HG03457 (cell line): ENCODE measurements at regions not wholly inside any gene's neighbourhood (a gene's known extent, or its start where the extent isn't known, plus 50 kb on each side); places are given as distances from the start of the nearest gene placed in this dataset.
"Not testable (repeated sequence)": the region's sequence is repeated elsewhere in the genome, so short reads cannot be mapped to it uniquely, and the experiment has no call there.

ENCODE experiments used
- ATAC-seq: cut with Tn5 transposase; IDR thresholded peaks from one replicate; pipeline ENCODE4 v1.9.1; 2021; ENCODE audit warnings: moderate number of reproducible peaks; ENCODE audit not compliant: unreplicated experiment

DNA sequence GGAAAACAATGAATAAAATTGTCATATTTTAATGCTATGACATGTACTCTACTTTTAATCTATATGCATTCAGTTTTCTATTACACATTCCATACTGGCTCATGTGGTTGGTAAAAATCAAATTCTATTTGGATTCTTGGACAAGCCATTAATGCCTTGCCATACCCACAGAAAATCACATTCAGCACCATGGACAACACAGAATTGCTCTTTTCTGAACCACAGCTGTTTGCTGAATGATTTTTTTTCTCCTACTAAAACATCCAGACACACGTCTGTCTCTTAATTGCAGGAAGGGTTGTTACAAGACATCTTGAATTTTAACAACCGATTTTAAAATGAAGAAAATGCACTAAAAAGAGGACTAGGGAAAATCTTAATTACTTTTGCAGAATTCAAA lies 675.6 kb downstream of the BRINP1 start:
- ATAC-seq: no peak

- ATAC-seq: not testable (repeated sequence)
These were observed 674.0 kb downstream of the BRINP1 start for GRCh38 chr9:118695249-118695648.

GRCh38 chr9:118701985-118702384 lies 667.2 kb downstream of the BRINP1 start:
- ATAC-seq: no peak

DNA sequence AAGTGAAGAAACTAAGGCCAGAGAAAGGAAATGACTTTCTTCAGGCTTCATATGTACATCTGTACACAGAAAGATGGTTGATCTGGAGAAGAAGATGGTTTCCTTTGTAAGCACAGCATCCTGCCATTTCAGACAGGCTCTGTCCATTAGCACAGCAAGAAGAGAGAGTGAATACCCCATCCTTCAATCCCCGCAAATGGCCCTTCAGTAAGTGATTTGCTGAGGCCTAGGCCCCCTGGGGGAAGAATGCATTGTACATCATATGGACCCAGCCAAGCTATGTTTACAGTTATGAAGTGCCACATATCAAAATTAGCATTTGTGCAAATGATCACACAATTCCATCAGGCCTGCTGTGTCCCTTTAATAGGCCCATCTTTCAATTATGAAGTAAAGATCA lies 657.4 kb downstream of the BRINP1 start:
- no peak for ATAC-seq

DNA sequence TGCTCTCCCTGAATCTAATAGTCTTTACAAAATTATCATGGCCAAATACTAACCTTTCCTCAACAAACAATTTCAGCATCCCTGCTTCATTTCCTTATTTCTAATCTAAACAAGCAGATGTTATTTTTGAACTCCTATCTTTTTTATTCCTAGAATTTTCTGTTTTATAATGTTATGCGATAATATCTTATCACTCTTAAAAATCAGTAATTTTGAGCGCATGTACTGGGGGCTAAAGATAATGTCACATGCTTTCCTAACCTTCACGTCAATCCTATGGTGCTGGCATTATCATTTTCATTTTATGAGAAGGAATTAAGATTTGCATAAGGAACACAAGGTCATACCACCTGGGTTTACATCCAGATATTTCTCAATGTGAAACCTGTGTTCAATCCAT lies 648.0 kb downstream of the BRINP1 start:
- no peak for ATAC-seq

- ATAC-seq: no peak
These were observed 647.3 kb downstream of the BRINP1 start for GRCh38 chr9:118721923-118722322.

GRCh38 chr9:118729981-118730380 lies 639.3 kb downstream of the BRINP1 start:
- ATAC-seq: no peak

DNA sequence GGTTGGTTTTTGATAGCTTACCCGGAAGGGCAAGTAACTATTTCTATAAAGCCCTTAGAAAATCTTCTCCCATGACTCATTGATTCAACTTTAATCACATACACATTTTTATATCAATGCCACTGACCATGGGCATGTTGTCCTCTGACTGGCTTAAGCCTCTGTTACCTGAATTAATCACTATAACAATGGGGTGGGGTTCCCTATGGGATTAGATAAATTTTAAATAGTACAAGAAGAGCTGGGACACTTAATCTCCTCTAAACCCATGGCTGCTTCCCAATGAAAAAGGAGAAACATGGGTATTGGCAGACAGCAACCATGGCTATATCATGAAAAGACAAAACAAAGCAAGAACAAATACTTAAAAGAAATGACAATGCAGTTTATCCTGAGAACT lies 636.2 kb downstream of the BRINP1 start:
- no peak for ATAC-seq

DNA sequence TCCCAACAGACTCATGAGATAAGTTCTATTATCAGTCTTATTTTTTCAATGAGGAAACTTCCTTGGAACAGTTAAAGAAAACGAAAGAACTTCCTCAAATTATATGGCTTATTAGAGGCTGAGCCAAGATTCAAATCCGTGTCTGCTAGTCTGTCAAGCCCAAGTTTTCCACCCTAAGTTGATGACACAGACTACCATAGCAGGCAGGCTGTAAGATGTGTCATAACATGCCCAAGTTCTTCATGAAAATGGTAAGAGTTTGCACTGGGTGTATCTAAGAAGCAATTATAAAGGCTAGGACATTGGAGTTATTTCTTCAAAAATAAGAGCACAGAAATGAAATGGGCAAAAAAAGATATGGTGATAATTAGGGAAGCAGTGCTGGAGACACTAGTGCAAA lies 634.5 kb downstream of the BRINP1 start:
- ATAC-seq: no peak

- ATAC-seq: no peak
These were observed 632.8 kb downstream of the BRINP1 start for GRCh38 chr9:118736406-118736805.

- ATAC-seq: no peak
These were observed 618.0 kb downstream of the BRINP1 start for GRCh38 chr9:118751077-118751847.

DNA sequence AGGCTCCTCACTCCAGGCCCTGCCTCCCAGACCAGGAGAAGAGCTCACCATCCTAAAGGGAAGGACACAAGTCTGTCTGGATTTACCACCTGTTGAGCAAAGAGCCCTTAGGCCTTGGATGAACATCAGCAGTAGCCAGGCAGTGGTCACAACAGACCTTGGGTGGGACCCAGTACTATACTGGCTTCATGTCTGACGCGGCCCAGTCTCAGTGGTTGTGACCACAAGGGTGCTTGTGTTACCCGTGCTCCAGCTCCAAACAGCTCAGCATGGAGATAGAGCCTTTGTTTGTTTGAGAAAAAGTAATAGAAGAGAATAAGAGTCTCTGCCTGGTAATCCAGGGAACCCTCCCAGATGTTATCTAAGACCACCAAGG lies 617.4 kb downstream of the BRINP1 start:
- ATAC-seq: no peak

- ATAC-seq: no peak
These were observed 608.0 kb downstream of the BRINP1 start for GRCh38 chr9:118761016-118761790.

DNA sequence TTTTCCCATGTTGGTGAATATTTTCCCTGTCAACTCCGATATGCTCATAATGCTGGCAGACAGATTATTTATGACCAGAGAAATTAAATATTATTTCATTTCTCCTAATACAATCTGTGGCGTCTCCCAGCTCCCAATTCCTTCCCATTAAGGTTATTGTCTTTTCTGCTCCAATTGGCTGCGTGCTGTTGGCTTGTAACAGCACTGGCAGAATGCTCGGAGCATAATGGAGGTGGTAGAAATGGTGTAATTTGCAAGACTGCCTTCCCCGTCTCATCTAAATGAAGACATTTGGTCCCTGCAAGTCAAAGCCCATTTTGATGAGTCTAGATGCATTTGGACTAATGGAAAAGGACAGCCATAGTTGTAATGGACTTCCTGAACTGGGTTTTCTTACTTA lies 601.7 kb downstream of the BRINP1 start:
- no peak for ATAC-seq

DNA sequence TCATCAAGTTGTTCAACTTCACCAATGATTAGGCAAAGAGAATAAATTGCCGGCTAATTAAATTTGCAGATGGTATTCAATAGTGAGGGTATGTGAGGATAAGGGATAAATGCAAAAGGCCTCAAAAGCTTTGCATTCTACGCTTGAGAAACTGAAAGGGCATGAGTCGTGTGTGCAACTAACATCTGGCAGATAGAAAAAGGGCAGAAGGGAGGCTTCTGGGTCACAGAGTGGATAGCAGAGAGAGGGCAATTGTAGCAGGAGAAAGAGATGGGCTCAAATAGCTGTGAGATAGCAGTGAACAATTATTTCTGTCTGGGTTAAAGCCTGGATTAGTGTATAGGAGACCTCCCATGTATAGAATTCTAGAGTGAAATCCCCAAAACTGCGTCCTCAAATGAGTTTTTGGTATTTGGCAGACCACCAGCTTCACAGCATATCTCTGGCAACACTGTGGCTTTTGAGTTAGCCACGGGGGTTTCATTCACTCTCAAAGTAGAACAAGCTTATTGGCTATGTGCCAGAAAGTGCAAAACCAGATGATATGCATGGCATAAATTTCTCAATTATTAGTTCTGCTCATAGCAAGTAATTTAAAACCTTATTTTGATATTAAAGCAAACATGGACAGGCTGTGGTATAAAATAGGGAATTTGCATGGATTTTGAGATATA lies 586.3 kb downstream of the BRINP1 start:
- ATAC-seq: no peak

DNA sequence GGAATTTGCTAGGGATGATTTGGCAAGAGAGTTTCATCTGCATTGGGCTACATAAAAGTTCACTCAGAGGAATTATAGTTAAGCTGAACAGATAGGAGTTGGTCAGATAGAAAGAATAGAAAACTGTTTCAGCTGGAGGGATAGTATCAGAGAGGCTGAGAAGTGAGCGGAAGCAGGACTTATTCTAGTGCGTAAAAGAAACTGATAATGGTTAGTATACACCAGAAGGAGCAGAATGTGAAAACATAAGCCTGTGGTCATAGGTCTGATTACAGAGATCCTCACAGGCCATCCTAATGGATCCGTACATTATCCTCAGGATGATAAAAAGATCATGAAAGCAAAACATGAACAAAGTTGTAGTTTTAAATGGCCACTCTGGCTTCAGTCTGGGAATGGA lies 585.2 kb downstream of the BRINP1 start:
- ATAC-seq: no peak

DNA sequence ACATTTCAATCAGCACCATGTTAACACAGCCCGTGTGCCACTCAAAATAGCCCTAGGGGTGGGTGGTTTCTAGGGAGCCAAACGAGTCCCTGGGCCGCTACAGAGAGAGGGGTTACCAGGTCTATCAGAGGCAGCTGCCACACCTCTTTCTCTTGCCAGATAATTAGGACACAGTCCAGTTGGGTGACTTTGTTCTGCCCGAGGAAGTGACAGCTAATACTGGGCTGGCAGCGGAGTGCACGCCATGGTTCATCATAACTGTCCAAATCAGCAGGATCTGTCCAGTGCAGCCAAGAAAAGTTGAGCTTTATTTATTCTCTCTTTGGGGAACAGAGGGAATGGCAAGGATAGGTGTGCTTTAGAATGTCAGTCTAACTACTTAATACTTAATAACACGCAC lies 583.8 kb downstream of the BRINP1 start:
- no peak for ATAC-seq

GRCh38 chr9:118786877-118787276 lies 582.4 kb downstream of the BRINP1 start:
- ATAC-seq: no peak

- ATAC-seq: no peak
These were observed 560.0 kb downstream of the BRINP1 start for GRCh38 chr9:118809160-118809625.

- no peak for ATAC-seq
These were observed 539.9 kb downstream of the BRINP1 start for GRCh38 chr9:118829334-118829733.

DNA sequence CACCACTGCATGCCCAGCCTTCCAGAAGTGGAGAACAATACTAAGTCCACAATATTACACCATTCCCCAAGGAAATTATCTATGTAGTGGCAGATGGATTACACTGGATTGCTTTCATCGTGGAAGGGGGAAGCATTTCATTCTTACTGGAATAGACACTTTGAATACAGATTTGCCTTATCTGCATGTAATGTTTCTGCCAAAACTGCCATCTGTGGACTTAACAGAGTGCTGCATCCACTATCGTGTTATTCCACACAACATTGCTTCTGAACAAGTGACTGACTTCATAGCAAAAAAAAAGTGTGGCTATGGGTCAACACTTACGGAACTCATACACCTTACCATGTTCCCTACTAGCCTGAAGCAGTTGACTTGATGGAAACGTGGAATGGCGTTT lies 536.9 kb downstream of the BRINP1 start:
- ATAC-seq: no peak

- no peak for ATAC-seq
These were observed 532.3 kb downstream of the BRINP1 start for GRCh38 chr9:118836891-118837290.
